ENCODE measurements at regions not wholly inside any gene's neighbourhood (a gene's known extent, or its start where the extent isn't known, plus 50 kb on each side); places are given as distances from the start of the nearest gene placed in this dataset.

- H3K4me3 ChIP-seq (ENCODE audit: low read depth, low read length) = no peak overlapping the region
- no peak for DNase-seq (ENCODE audit: low read depth)
- TF ChIP-seq MAX (IDR thresholded peaks at IDR 0.05; ENCODE audit: low read depth, low read length) = no peak
- no peak for TF ChIP-seq MYC (IDR thresholded peaks at IDR 0.05; ENCODE audit: low read depth, low read length)
- no peak for TF ChIP-seq POLR2A (IDR thresholded peaks at IDR 0.05; ENCODE audit: extremely low read depth, insufficient read length)
- TF ChIP-seq CTCF (IDR thresholded peaks at IDR 0.05; ENCODE audit: low read depth, low read length) = no peak
These were observed 68.0 kb upstream of the HSPA9 start for GRCh38 chr5:138643040-138643791.

GRCh38 chr5:138641547-138642298 is 66.5 kb upstream of the HSPA9 start:
- TF ChIP-seq MAX (IDR thresholded peaks at IDR 0.05; ENCODE audit: low read depth, low read length) = peak; percentile 26; the same call in 1 of the 2 replicates
- TF ChIP-seq CTCF (IDR thresholded peaks at IDR 0.05; ENCODE audit: low read depth, low read length) = peak; percentile 84
- no peak for TF ChIP-seq POLR2A (IDR thresholded peaks at IDR 0.05; ENCODE audit: extremely low read depth, insufficient read length)
- TF ChIP-seq MYC (IDR thresholded peaks at IDR 0.05; ENCODE audit: low read depth, low read length) = no peak
- DNase-seq (ENCODE audit: low read depth) = peak; percentile 78

GRCh38 chr5:138640646-138641254 is 65.5 kb upstream of the HSPA9 start:
- TF ChIP-seq POLR2A (IDR thresholded peaks at IDR 0.05; ENCODE audit: extremely low read depth, insufficient read length) (no peak), CTCF (IDR thresholded peaks at IDR 0.05; ENCODE audit: low read depth, low read length) (no peak), MAX (IDR thresholded peaks at IDR 0.05; ENCODE audit: low read depth, low read length) (no peak), MYC (IDR thresholded peaks at IDR 0.05; ENCODE audit: low read depth, low read length) (no peak)
- DNase-seq (ENCODE audit: low read depth) = no peak

More at GRCh38 chr5:138641547-138642298, 66.5 kb upstream of the HSPA9 start:
- no peak overlapping the region for H3K4me3 ChIP-seq (ENCODE audit: low read depth, low read length)

GRCh38 chr5:138640138-138640537 is 64.9 kb upstream of the HSPA9 start:
- H3K4me3 ChIP-seq (ENCODE audit: low read depth, low read length) = no peak overlapping the region
- no peak for TF ChIP-seq CTCF (IDR thresholded peaks at IDR 0.05; ENCODE audit: low read depth, low read length)
- no peak for TF ChIP-seq POLR2A (IDR thresholded peaks at IDR 0.05; ENCODE audit: extremely low read depth, insufficient read length)
- TF ChIP-seq MYC (IDR thresholded peaks at IDR 0.05; ENCODE audit: low read depth, low read length) = no peak
- TF ChIP-seq MAX (IDR thresholded peaks at IDR 0.05; ENCODE audit: low read depth, low read length) = no peak
- DNase-seq (ENCODE audit: low read depth) = no peak

More at GRCh38 chr5:138640646-138641254, 65.5 kb upstream of the HSPA9 start:
- no peak overlapping the region for H3K4me3 ChIP-seq (ENCODE audit: low read depth, low read length)

- no peak for DNase-seq (ENCODE audit: low read depth)
- no peak overlapping the region for H3K4me3 ChIP-seq (ENCODE audit: low read depth, low read length)
- TF ChIP-seq MAX (IDR thresholded peaks at IDR 0.05; ENCODE audit: low read depth, low read length) = no peak
- TF ChIP-seq POLR2A (IDR thresholded peaks at IDR 0.05; ENCODE audit: extremely low read depth, insufficient read length) = no peak
- TF ChIP-seq MYC (IDR thresholded peaks at IDR 0.05; ENCODE audit: low read depth, low read length) = no peak
- no peak for TF ChIP-seq CTCF (IDR thresholded peaks at IDR 0.05; ENCODE audit: low read depth, low read length)
These were observed 64.1 kb upstream of the HSPA9 start for GRCh38 chr5:138639326-138639725.

Data from NB4 (cell line).